H9 (cell line): ENCODE measurements at regions not wholly inside any gene's neighbourhood (a gene's known extent, or its start where the extent isn't known, plus 50 kb on each side); places are given as distances from the start of the nearest gene placed in this dataset.

Experiments used
- DNase-seq: peaks from one replicate; pipeline ENCODE4 v3.0.0-alpha.2; 2017
- H2AFZ ChIP-seq: one replicate; pipeline ENCODE4 v1.6.1; 2013; ENCODE audit warnings: mild to moderate bottlenecking, low read length, control low read depth, moderate library complexity
- H2AK5ac ChIP-seq: 2 replicates; pipeline ENCODE4 v1.6.1; 2013; ENCODE audit warnings: low read length, control low read depth, mixed read lengths; ENCODE audit not compliant: insufficient read length
- H2BK120ac ChIP-seq: one replicate; pipeline ENCODE4 v1.6.1; 2013; ENCODE audit warnings: low read depth, mild to moderate bottlenecking, low read length, control low read depth, inconsistent platforms; ENCODE audit not compliant: poor library complexity, severe bottlenecking
- H2BK12ac ChIP-seq: 2 replicates; pipeline ENCODE4 v1.6.1; 2013; ENCODE audit warnings: low read length, control low read depth, mixed read lengths, low read depth; ENCODE audit not compliant: insufficient read length
- H2BK15ac ChIP-seq: 2 replicates; pipeline ENCODE4 v1.6.1; 2013; ENCODE audit warnings: low read depth, low read length, control low read depth
- H2BK20ac ChIP-seq: one replicate; pipeline ENCODE4 v1.6.1; 2013; ENCODE audit warnings: low read depth, mild to moderate bottlenecking, low read length, control low read depth, inconsistent platforms; ENCODE audit not compliant: poor library complexity, severe bottlenecking
- H2BK5ac ChIP-seq: 2 replicates; pipeline ENCODE4 v1.6.1; 2013; ENCODE audit warnings: low read length, control low read depth, mixed read lengths; ENCODE audit not compliant: insufficient read length
- H3K14ac ChIP-seq: 2 replicates; pipeline ENCODE4 v1.6.1; 2013; ENCODE audit warnings: low read length, control low read depth; ENCODE audit not compliant: insufficient read depth
- H3K18ac ChIP-seq: 2 replicates; pipeline ENCODE4 v1.6.1; 2013; ENCODE audit warnings: low read depth, mild to moderate bottlenecking, mixed read lengths, low read length, control low read depth; ENCODE audit not compliant: insufficient read length
- H3K23ac ChIP-seq: 2 replicates; pipeline ENCODE4 v1.6.1; 2013; ENCODE audit warnings: low read length, control low read depth, mixed read lengths, low read depth; ENCODE audit not compliant: insufficient read length
- H3K23me2 ChIP-seq: 2 replicates; pipeline ENCODE4 v1.6.1; 2013; ENCODE audit warnings: low read depth, mild to moderate bottlenecking, mixed read lengths, low read length, control low read depth; ENCODE audit not compliant: insufficient read length, poor library complexity, severe bottlenecking
- H3K27ac ChIP-seq: 2 replicates; pipeline ENCODE4 v1.5.1; 2013; ENCODE audit warnings: low read length, control low read depth, mixed read lengths, low read depth; ENCODE audit not compliant: insufficient read length
- H3K27me3 ChIP-seq: 2 replicates; pipeline ENCODE4 v1.6.1; 2013; ENCODE audit warnings: low read length, control low read depth, inconsistent platforms; ENCODE audit not compliant: insufficient read depth
- H3K4ac ChIP-seq: 2 replicates; pipeline ENCODE4 v1.6.1; 2013; ENCODE audit warnings: low read depth, mild to moderate bottlenecking, control low read depth, inconsistent platforms, low read length, moderate library complexity
- H3K4me1 ChIP-seq: 2 replicates; pipeline ENCODE4 v1.6.1; 2013; ENCODE audit warnings: low read length, control low read depth, inconsistent platforms; ENCODE audit not compliant: insufficient read depth
- H3K4me2 ChIP-seq: 2 replicates; pipeline ENCODE4 v1.6.1; 2013; ENCODE audit warnings: low read length, control low read depth, mixed read lengths; ENCODE audit not compliant: insufficient read length, insufficient read depth
- H3K56ac ChIP-seq: 2 replicates; pipeline ENCODE4 v1.6.1; 2013; ENCODE audit warnings: low read depth, mild to moderate bottlenecking, mixed read lengths, low read length, control low read depth; ENCODE audit not compliant: insufficient read length
- H3K79me1 ChIP-seq: 2 replicates; pipeline ENCODE4 v1.6.1; 2013; ENCODE audit warnings: low read depth, mild to moderate bottlenecking, moderate library complexity, low read length, control low read depth, inconsistent platforms; ENCODE audit not compliant: insufficient read depth, poor library complexity, severe bottlenecking
- H3K79me2 ChIP-seq: 2 replicates; pipeline ENCODE4 v1.6.1; 2013; ENCODE audit warnings: low read length, control low read depth, inconsistent platforms; ENCODE audit not compliant: insufficient read depth
- H3K9ac ChIP-seq: 2 replicates; pipeline ENCODE4 v1.6.1; 2013; ENCODE audit warnings: low read length, control low read depth, mixed read lengths; ENCODE audit not compliant: insufficient read length; ENCODE audit errors: extremely low read depth
- H3K9me3 ChIP-seq: one replicate; pipeline ENCODE4 v1.6.1; 2013; ENCODE audit warnings: low read depth, low read length, inconsistent platforms; ENCODE audit not compliant: control insufficient read depth
- H3T11ph ChIP-seq: one replicate; pipeline ENCODE4 v1.6.1; 2013; ENCODE audit warnings: mild to moderate bottlenecking, low read length, control low read depth, inconsistent platforms
- H4K20me1 ChIP-seq: one replicate; pipeline ENCODE4 v1.6.1; 2013; ENCODE audit not compliant: control insufficient read depth, insufficient read length, insufficient read depth
- H4K5ac ChIP-seq: 2 replicates; pipeline ENCODE4 v1.6.1; 2013; ENCODE audit warnings: low read depth, mild to moderate bottlenecking, mixed read lengths, low read length, control low read depth; ENCODE audit not compliant: insufficient read length
- H4K8ac ChIP-seq: replicated peaks from 2 replicates; pipeline ENCODE4 v1.6.1; 2013; ENCODE audit warnings: low read length, control low read depth, mixed read lengths, low read depth; ENCODE audit not compliant: insufficient read length
- H4K91ac ChIP-seq: 2 replicates; pipeline ENCODE4 v1.6.1; 2013; ENCODE audit warnings: low read depth, mild to moderate bottlenecking, moderate library complexity, mixed read lengths, low read length, control low read depth; ENCODE audit not compliant: insufficient read length
- H3K27ac Mint-ChIP-seq, 3 experiments: 2 replicates in 2 of 3; 3 replicates in 1 of 3; pipeline ENCODE4 v1.8.0; 2020 to 2021; ENCODE audit warnings: mixed read lengths in 3 of 3, mild to moderate bottlenecking in 1 of 3, moderate library complexity in 1 of 3
- H3K27me3 Mint-ChIP-seq: 2 replicates; pipeline ENCODE4 v1.8.0; 2021; ENCODE audit warnings: low read depth, mild to moderate bottlenecking, moderate library complexity, mixed read lengths
- H3K36me3 Mint-ChIP-seq, 3 experiments: 2 replicates in 2 of 3; 3 replicates in 1 of 3; pipeline ENCODE4 v1.8.0; 2020 to 2021; ENCODE audit warnings: low read depth in 3 of 3, mixed read lengths in 3 of 3; ENCODE audit not compliant: insufficient read depth in 1 of 3
- H3K4me1 Mint-ChIP-seq, 2 experiments: 2 replicates each; pipeline ENCODE4 v1.8.0; 2020; ENCODE audit warnings: mixed read lengths in 2 of 2
- H3K4me3 Mint-ChIP-seq, 2 experiments: 2 replicates in 1 of 2; 3 replicates in 1 of 2; pipeline ENCODE4 v1.8.0; 2020 to 2021; ENCODE audit warnings: mild to moderate bottlenecking in 2 of 2, mixed read lengths in 2 of 2, moderate library complexity in 1 of 2
- H3K9me3 Mint-ChIP-seq, 2 experiments: 2 replicates in 1 of 2; 3 replicates in 1 of 2; pipeline ENCODE4 v1.8.0; 2020; ENCODE audit warnings: mild to moderate bottlenecking in 2 of 2, mixed read lengths in 2 of 2, moderate library complexity in 1 of 2
- CTCF ChIP-seq: fragments of 200-600 bp; sonication (generic); conservative IDR thresholded peaks from 3 replicates; pipeline ENCODE4 v1.8.0; 2021; ENCODE audit warnings: antibody characterized with exemption, mild to moderate bottlenecking
- WGBS: extraction: QIAGEN DNeasy Blood & Tissue Kit; methylation state at CpG from one replicate; pipeline ENCODE4 v1.1.7; 2013; ENCODE audit warnings: missing lambda C conversion rate, low lambda C conversion rate, mixed read lengths; ENCODE audit not compliant: insufficient read length; ENCODE audit errors: extremely low coverage; 5-methylcytosine and 5-hydroxymethylcytosine counted together

GRCh38 chr7:106423821-106424475 is 139.2 kb upstream of the NAMPT start:
- Histone ChIP-seq H3K79me1 (no peaks in the 10 kb centered on the region), H2BK5ac (no peak overlapping the region), H2AFZ (no peak overlapping the region), H4K8ac (no peak overlapping the region), H4K5ac (no peak overlapping the region), H3K4me1 (no peaks in the 10 kb centered on the region), H3K9me3 (no peaks in the 10 kb centered on the region), H3K27me3 (no peaks in the 10 kb centered on the region), H2BK15ac (no peak overlapping the region), H3K14ac (no peak overlapping the region), H4K20me1 (no peaks in the 10 kb centered on the region), H3K18ac (no peak overlapping the region), H3K4me2 (no peak overlapping the region), H3K9ac (no peak overlapping the region), H4K91ac (no peak overlapping the region), H2BK20ac (no peak overlapping the region), H2BK120ac (no peak overlapping the region), H3K79me2 (no peaks in the 10 kb centered on the region), H3K23me2 (no peaks in the 10 kb centered on the region), H3K23ac (no peak overlapping the region), H3K27ac (no peak overlapping the region), H3K4ac (no peak overlapping the region), H2AK5ac (no peak overlapping the region), H3K56ac (no peak overlapping the region), H2BK12ac (no peak overlapping the region), H3T11ph (no peak overlapping the region)
- peaks cover 0 to 4% of the 10 kb centered on the region in 2 experiments; a peak in 1 of 5 replicates for H3K9me3 Mint-ChIP-seq
- no peak for TF ChIP-seq CTCF
- no peak overlapping the region for H3K4me3 Mint-ChIP-seq
- peaks cover 3 to 7% of the 10 kb centered on the region in 2 experiments; a peak in 2 of 4 replicates for H3K4me1 Mint-ChIP-seq
- H3K27ac Mint-ChIP-seq, result no peak overlapping the region
- no peaks in the 10 kb centered on the region; a peak in 1 of 7 replicates for H3K36me3 Mint-ChIP-seq
- no peaks in the 10 kb centered on the region; the same call in none of the 2 replicates for H3K27me3 Mint-ChIP-seq
- DNase-seq, result no peak
- WGBS, result no CpG with 5 or more reads among the region's 5 CpGs
